HCT116 (cell line): ENCODE measurements at regions not wholly inside any gene's neighbourhood (a gene's known extent, or its start where the extent isn't known, plus 50 kb on each side); places are given as distances from the start of the nearest gene placed in this dataset.

Experiments
- EZH2phosphoT487 ChIP-seq: fragments of 200-600 bp; IDR thresholded peaks from 2 replicates; pipeline ENCODE4 v1.6.1; 2018; ENCODE audit warnings: antibody characterized with exemption, borderline replicate concordance
- FOSL1 ChIP-seq: IDR thresholded peaks from 2 replicates; pipeline ENCODE4 v1.6.1; 2012; ENCODE audit warnings: low read depth
- TF ChIP-seq, protein P1 (sequence below): IDR thresholded peaks from 2 replicates; pipeline ENCODE4 v1.6.1; 2012; ENCODE audit warnings: low read depth
- TF ChIP-seq, protein P2 (sequence below), 3 experiments: fragments of 200-600 bp in 1 of 3; sonication (generic) in 1 of 3; IDR thresholded peaks in 2 of 3; conservative IDR thresholded peaks in 1 of 3; 2 replicates each; pipeline ENCODE4 v1.5.1; 2012 to 2017; ENCODE audit warnings: low read depth in 2 of 3, low read length in 2 of 3, antibody characterized with exemption in 1 of 3, borderline replicate concordance in 1 of 3, control low read depth in 1 of 3, mild to moderate bottlenecking in 1 of 3, mixed read lengths in 1 of 3, mixed run types in 1 of 3, moderate library complexity in 1 of 3; ENCODE audit not compliant: insufficient read depth in 1 of 3

- no peak for TF ChIP-seq EZH2phosphoT487
- no peak for TF ChIP-seq FOSL1
- TF ChIP-seq, protein P1, sequence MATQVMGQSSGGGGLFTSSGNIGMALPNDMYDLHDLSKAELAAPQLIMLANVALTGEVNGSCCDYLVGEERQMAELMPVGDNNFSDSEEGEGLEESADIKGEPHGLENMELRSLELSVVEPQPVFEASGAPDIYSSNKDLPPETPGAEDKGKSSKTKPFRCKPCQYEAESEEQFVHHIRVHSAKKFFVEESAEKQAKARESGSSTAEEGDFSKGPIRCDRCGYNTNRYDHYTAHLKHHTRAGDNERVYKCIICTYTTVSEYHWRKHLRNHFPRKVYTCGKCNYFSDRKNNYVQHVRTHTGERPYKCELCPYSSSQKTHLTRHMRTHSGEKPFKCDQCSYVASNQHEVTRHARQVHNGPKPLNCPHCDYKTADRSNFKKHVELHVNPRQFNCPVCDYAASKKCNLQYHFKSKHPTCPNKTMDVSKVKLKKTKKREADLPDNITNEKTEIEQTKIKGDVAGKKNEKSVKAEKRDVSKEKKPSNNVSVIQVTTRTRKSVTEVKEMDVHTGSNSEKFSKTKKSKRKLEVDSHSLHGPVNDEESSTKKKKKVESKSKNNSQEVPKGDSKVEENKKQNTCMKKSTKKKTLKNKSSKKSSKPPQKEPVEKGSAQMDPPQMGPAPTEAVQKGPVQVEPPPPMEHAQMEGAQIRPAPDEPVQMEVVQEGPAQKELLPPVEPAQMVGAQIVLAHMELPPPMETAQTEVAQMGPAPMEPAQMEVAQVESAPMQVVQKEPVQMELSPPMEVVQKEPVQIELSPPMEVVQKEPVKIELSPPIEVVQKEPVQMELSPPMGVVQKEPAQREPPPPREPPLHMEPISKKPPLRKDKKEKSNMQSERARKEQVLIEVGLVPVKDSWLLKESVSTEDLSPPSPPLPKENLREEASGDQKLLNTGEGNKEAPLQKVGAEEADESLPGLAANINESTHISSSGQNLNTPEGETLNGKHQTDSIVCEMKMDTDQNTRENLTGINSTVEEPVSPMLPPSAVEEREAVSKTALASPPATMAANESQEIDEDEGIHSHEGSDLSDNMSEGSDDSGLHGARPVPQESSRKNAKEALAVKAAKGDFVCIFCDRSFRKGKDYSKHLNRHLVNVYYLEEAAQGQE, result no peak
- TF ChIP-seq, protein P2, sequence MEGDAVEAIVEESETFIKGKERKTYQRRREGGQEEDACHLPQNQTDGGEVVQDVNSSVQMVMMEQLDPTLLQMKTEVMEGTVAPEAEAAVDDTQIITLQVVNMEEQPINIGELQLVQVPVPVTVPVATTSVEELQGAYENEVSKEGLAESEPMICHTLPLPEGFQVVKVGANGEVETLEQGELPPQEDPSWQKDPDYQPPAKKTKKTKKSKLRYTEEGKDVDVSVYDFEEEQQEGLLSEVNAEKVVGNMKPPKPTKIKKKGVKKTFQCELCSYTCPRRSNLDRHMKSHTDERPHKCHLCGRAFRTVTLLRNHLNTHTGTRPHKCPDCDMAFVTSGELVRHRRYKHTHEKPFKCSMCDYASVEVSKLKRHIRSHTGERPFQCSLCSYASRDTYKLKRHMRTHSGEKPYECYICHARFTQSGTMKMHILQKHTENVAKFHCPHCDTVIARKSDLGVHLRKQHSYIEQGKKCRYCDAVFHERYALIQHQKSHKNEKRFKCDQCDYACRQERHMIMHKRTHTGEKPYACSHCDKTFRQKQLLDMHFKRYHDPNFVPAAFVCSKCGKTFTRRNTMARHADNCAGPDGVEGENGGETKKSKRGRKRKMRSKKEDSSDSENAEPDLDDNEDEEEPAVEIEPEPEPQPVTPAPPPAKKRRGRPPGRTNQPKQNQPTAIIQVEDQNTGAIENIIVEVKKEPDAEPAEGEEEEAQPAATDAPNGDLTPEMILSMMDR (IDR thresholded peaks at IDR 0.05 in 2 of 3, conservative IDR thresholded peaks at IDR 0.05 in 1 of 3; ENCODE audit: borderline replicate concordance in 1 of 3, insufficient read depth in 1 of 3, low read depth in 2 of 3, low read length in 2 of 3), result no peak
Observed at GRCh38 chrX:25154168-25154567, 138.4 kb upstream of the ARX start.
